Dermis microvascular lymphatic vessel endothelial cell (primary cell): ENCODE measurements at regions not wholly inside any gene's neighbourhood (a gene's known extent, or its start where the extent isn't known, plus 50 kb on each side); places are given as distances from the start of the nearest gene placed in this dataset.
A peak's percentile ranks its signal among the peaks of the same experiment; 100 is the strongest.
"Not testable (repeated sequence)": the region's sequence is repeated elsewhere in the genome, so short reads cannot be mapped to it uniquely, and the experiment has no call there.

Experiments used
- DNase-seq, 2 donors: peaks; one replicate each; pipeline versions ENCODE4 v3.0.0 to v3.0.0-alpha.2; 2010; ENCODE audit warnings: low read depth in 2 of 2

DNA sequence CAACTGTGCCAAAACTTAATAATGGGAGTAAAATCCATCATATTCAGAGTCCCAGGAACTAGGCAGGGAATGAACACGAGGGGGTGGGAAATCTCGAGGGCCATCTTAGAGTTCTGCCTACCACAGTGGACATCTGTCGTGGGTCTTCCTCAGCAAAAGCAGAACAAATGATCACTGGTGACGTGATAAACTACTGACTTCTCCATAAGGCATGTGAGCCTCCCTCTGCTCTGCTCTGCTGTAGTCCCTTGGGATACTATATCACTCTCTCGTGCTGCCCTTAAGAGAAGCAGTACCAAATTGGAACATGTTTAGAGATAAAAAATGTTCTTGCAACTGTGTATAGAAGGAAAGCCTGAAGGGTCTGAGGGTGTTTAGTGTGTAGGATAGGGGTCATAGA is 180.5 kb downstream of the SPDYE17 start:
- not testable (repeated sequence) for DNase-seq

DNA sequence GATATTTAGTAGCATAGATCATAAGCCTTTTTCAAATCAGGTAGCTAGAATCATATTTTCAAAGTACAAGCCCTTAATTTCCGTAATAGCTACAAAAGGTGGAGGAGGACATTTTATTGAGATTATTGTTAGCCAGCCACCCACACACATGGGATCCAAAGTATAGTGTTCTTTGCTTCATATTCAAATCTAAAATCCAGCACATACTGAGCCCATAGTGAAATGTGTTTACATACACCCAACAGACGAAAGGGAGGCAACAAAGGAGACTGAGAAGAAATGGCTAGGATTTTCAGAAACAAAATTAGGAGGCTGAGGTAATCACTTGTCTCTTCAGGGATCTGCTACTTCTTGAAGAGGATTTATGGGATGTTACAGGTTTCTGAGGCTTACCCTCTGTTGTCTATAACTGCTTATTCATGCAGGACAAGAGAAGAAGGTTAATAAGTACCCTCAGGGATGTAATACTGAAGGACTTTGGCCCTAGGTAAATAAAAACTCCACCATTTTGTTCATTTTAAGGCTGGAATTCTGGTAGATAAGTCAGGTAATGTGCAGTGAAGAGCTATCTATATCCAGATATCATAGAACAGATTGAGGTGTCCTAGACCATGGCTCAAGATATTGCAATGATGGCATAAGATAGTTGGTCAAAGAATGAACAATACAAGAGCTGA is 182.1 kb downstream of the SPDYE17 start:
- DNase-seq = not testable (repeated sequence)

DNA sequence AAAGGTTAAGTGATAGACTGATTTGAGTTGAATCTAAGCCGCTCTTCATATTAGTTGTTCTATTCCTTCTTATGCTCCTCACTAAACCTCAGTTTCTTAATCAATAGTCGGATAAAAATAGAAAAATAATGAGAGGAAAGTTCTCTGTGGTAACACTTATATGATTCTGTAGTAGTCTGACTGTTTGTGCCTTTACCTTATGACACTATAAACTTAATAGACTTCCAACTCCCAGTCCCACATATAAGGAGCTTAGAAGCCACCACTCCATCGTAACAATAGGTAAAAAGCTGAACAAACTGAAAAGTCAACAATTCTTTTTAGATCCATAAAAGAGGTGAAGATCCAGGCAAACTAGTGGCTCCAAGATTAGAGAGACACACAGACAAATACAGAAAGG is 192.3 kb downstream of the SPDYE17 start:
- DNase-seq = not testable (repeated sequence)

DNA sequence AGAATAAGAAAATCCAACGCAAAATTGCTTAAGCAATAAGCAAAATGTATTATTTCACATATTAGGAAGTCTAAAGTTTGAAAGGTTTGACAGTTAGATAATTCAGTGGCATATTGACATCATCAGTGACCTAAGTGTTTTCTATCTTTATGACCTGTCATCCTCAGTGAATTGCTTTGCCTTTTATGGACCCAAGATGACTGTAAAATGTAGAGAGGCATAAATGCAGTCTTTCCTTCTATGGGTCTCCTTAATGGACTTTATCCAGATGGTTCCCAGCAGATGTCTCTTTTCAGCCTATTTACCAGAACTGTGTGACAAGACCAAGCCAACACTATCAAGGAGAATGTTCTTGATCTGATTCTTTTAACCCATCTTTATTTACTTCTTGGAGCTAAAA is 192.9 kb downstream of the SPDYE17 start:
- not testable (repeated sequence) for DNase-seq

- not testable (repeated sequence) for DNase-seq
These were observed 193.8 kb downstream of the SPDYE17 start for GRCh38 chr7:76838357-76838756.

DNA sequence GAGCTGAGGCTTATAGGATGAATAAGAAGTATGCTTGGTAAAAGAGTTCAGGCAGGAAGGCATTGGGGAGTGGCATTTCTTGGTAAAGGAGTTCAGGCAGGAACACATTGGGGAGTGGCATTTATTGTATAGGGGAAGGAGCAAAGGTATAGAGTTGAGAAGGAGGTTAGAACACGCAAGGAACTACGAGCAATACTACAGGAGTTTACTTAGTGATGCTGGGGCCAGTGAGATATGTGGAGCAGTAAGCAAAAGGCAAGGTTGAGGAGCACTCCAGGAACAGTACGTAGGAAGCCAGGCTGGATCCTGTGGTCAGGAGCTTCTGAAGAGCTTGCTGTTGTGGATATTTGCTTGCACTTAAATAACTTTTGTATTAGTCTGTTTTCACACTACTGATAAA is 202.2 kb upstream of the POMZP3 start:
- not testable (repeated sequence) for DNase-seq

GRCh38 chr7:76826181-76826580 is 199.1 kb upstream of the POMZP3 start:
- DNase-seq = not testable (repeated sequence)

DNA sequence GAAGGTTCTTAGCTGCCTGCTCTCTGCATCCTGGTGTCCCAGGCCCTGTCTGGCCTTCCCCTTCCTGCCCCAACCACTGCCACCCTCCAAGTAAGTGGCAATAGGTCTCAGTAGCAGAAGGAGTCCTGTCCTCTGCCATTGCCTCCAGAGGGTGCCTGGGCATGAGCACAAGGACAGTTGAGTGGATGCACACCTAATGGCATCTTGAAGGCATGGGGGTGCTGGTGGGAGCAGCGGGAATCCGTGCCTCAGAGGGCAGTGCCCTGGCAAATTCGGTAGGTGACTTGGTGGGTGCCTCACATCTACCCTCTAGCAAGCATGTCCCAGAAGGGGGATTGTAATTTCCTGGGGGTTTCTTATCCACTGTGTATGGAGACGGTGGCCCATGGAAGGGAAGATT is 182.8 kb upstream of the POMZP3 start:
- not testable (repeated sequence) for DNase-seq

DNA sequence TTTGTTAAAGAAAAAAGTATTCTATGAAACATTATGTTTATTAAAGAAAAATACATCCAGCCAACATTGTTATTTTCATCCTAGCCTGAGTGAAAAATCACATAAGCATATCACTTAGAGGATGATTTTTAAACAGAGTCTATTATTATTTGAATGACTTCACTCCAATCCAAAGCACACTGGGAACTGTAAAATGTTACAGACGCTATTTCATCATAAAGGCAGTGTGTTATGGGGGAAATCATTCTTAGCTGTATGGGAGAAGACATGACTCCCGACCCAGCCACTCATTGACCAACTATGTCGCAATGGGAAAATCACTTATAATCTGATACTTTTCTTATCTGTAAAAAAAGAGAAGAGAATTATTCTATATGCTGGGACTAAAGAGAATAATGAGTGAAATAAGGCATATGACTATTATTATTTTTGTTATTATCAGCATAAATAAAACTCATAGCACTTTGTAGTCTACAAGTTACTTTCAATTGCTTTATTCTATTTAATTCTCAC is 180.6 kb upstream of the POMZP3 start:
- DNase-seq = not testable (repeated sequence)

GRCh38 chr7:76806460-76806859 is 179.4 kb upstream of the POMZP3 start:
- DNase-seq = not testable (repeated sequence)

GRCh38 chr7:76806010-76806409 is 178.9 kb upstream of the POMZP3 start:
- DNase-seq = peak in 1 of 2 donors; percentile 31

DNA sequence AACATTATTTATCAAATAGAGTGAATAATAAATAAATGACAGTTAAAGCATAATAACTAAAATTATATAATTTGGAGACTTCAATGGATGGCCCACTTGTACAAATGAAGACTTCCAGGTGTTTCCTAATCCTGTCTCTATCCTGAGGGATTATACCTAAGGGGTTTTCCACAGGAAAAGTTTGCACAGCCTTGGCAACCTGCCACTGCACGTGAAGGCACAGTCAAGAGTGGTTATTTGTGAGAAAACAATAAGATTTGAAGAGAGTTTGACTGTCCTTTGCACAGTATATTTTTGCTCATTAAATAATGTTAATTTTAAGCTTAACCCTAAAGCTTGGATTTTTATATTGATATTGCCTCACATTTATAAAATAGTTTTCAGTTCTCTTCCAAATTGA is 178.2 kb upstream of the POMZP3 start:
- peak in 1 of 2 donors; percentile 68 for DNase-seq

DNA sequence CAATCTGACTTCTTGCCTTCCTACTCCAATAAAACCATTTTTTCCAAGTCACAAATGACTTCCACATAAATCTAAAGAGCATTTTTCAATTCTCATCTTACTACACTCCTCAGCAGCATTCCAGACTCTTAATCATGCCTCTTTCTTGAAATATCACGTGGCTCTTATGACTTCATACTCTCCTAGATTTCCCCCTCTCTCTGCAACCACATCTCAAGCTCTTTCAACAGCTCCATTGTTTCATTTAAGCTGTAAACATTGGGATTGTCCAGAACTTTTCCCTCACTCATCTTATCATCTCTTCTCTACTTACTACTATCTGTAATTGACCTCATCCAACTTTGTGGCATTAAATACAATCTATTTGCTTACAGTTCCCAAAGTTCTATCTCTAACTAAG is 170.6 kb upstream of the POMZP3 start:
- DNase-seq = peak in 1 of 2 donors; percentile 6

DNA sequence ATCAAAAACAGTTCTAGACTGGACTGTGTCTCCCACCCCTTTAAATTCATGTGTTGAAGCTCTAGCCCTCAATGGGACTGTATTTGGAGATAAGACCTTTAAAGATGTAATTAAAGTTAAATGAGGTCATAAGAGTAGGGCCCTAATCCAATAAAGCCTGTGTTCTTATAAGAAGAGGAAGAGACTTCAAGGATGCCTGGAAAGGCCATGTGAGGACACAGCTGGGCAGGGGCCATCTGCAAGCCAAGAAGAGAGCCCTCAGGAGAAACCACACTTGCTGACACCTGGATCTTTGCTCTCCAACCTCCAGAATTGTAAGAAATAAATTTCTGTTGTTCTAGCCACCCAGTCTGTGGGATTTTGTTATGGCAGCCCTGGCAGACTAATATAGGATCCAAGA is 153.6 kb upstream of the POMZP3 start:
- not testable (repeated sequence) for DNase-seq

- DNase-seq = peak in 1 of 2 donors; percentile 0
These were observed 147.2 kb upstream of the POMZP3 start for GRCh38 chr7:76774279-76774678.

GRCh38 chr7:76771980-76772379 is 144.9 kb upstream of the POMZP3 start:
- not testable (repeated sequence) for DNase-seq

GRCh38 chr7:76763977-76764376 is 136.9 kb upstream of the POMZP3 start:
- DNase-seq = not testable (repeated sequence)

DNA sequence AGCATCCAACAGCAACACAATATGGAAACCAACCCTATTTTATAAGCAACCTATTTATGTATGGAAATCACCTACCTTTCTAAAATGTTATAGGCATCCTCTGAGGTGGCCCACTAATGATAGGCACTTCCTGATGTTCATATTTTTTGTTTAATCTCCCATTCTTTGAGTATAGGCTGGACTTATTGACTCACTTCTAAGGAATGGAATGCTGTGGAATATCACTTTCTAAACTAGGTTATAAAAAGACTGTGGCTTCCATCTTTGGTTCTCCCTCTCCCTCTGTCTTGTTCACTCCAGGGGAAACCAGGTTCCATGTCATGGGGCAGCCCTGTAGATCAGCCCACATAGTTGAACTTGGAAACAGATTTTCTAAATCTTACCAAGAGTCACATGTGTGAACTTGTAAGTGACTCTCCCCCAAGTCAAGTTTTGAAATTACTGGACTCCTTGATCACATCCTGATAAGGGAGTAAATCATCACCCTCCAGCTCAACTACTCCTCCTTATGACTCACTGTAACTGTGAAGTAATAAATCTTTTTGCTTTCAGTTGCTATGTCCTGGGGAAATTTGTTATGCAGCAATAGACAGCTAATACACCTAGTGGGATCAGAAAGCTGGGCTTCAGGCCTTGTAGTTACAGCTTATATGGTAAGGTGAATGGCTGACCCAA is 133.6 kb upstream of the POMZP3 start:
- not testable (repeated sequence) for DNase-seq

DNA sequence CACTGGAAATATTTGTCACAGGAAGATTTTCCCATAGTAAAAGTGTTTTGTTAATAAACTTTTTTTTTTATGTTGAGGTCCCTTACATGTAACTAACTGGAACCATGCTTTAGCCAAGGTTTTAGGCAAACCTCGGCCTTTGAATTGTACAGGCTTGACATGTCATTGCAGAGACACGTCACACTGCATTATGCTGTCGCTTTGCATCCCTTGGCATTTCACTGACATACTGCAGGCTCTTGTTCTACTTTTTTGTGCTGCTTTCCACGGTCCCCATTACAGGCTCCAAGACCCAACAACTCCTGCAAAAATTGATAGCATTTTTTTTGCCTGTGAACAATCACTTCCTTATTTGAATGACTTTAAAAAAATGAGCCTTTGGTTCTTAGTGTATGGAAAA is 112.5 kb upstream of the POMZP3 start:
- DNase-seq = not testable (repeated sequence)

- DNase-seq = not testable (repeated sequence)
These were observed 109.6 kb upstream of the POMZP3 start for GRCh38 chr7:76736724-76737123.

- not testable (repeated sequence) for DNase-seq
These were observed 109.0 kb upstream of the POMZP3 start for GRCh38 chr7:76736091-76736490.

- not testable (repeated sequence) for DNase-seq
These were observed 108.6 kb upstream of the POMZP3 start for GRCh38 chr7:76735668-76736067.

- DNase-seq = not testable (repeated sequence)
These were observed 101.5 kb upstream of the POMZP3 start for GRCh38 chr7:76728571-76728974.
